H1 (cell line): ENCODE measurements at regions not wholly inside any gene's neighbourhood (a gene's known extent, or its start where the extent isn't known, plus 50 kb on each side); places are given as distances from the start of the nearest gene placed in this dataset.

Source experiments
- CTCF ChIA-PET: fragments of 300-600 bp; sonication (Branson Sonifier 250); formaldehyde crosslinking; loops from one replicate; lab custom pipeline; 2021; ENCODE audit not compliant: partially characterized antibody; lab: Charles Lee
- POLR2A ChIA-PET: fragments of 300-600 bp; sonication (Branson Sonifier 250); formaldehyde crosslinking; loops from one replicate; lab custom pipeline; 2021; ENCODE audit warnings: inconsistent platforms; ENCODE audit not compliant: partially characterized antibody; lab: Charles Lee
- DNase-seq, 2 experiments: peaks; one replicate each; pipeline versions ENCODE4 v3.0.0 to v3.0.0-alpha.2; 2010 to 2022; ENCODE audit warnings: low spot score in 2 of 2, low read depth in 1 of 2, mixed read lengths in 1 of 2
- FAIRE-seq: peaks from 2 replicates; lab custom pipeline; 2011; peaks lifted over from hg19 to GRCh38; lab: Jason Lieb, UNC
- H2AFZ ChIP-seq: 2 replicates; pipeline ENCODE4 v1.8.1; 2012; ENCODE audit warnings: low read length, inconsistent platforms
- H2AK5ac ChIP-seq: 2 replicates; pipeline ENCODE4 v1.6.1; 2013; ENCODE audit warnings: low read depth, low read length
- H2BK120ac ChIP-seq: replicated peaks from 2 replicates; pipeline ENCODE3; 2013; ENCODE audit warnings: low read depth, low read length, inconsistent platforms
- H2BK12ac ChIP-seq: 2 replicates; pipeline ENCODE4 v1.6.1; 2013; ENCODE audit warnings: low read depth, low read length
- H2BK15ac ChIP-seq: 2 replicates; pipeline ENCODE4 v1.6.1; 2013; ENCODE audit warnings: low read length
- H2BK20ac ChIP-seq: 2 replicates; pipeline ENCODE4 v1.6.1; 2013; ENCODE audit warnings: low read length
- H2BK5ac ChIP-seq: 2 replicates; pipeline ENCODE4 v1.6.1; 2013; ENCODE audit warnings: low read depth, low read length
- H3K14ac ChIP-seq: 2 replicates; pipeline ENCODE4 v1.6.1; 2013; ENCODE audit warnings: inconsistent platforms; ENCODE audit not compliant: insufficient read length
- H3K18ac ChIP-seq: 2 replicates; pipeline ENCODE4 v1.6.1; 2013; ENCODE audit warnings: low read length; ENCODE audit errors: extremely low read depth
- H3K23ac ChIP-seq: 2 replicates; pipeline ENCODE4 v1.6.1; 2013; ENCODE audit warnings: inconsistent platforms; ENCODE audit not compliant: insufficient read length
- H3K23me2 ChIP-seq: 2 replicates; pipeline ENCODE4 v1.6.1; 2013; ENCODE audit warnings: low read depth, low read length
- H3K27ac ChIP-seq: 2 replicates; pipeline ENCODE4 v1.6.1; 2011; ENCODE audit warnings: low read depth, low read length, inconsistent platforms
- H3K27me3 ChIP-seq, 4 experiments: replicated peaks in 1 of 4; 1 replicate in 1 of 4; 2 replicates in 3 of 4; pipeline versions ENCODE4 v1.6.1 to v1.8.1; 2011 to 2013; ENCODE audit warnings: low read length in 3 of 4, mild to moderate bottlenecking in 3 of 4, inconsistent platforms in 2 of 4, mixed read lengths in 2 of 4, moderate library complexity in 1 of 4; ENCODE audit not compliant: control insufficient read depth in 3 of 4, insufficient read depth in 3 of 4; ENCODE audit errors: extremely low read depth in 1 of 4
- H3K36me3 ChIP-seq, 4 experiments: 2 replicates each; pipeline versions ENCODE4 v1.6.1 to v1.8.1; 2011 to 2013; ENCODE audit warnings: mild to moderate bottlenecking in 4 of 4, low read length in 3 of 4, moderate library complexity in 2 of 4, control low read depth in 1 of 4, inconsistent platforms in 1 of 4; ENCODE audit not compliant: insufficient read depth in 4 of 4, control insufficient read depth in 2 of 4
- H3K4ac ChIP-seq: replicated peaks from 2 replicates; pipeline ENCODE3; 2013; ENCODE audit warnings: low read length, low read depth, mixed read lengths, inconsistent platforms; ENCODE audit not compliant: insufficient read length
- H3K4me1 ChIP-seq, 4 experiments: replicated peaks in 1 of 4; 1 replicate in 1 of 4; 2 replicates in 3 of 4; pipeline versions ENCODE4 v1.6.1 to v1.8.1; 2011 to 2013; ENCODE audit warnings: low read length in 3 of 4, inconsistent platforms in 2 of 4, mixed read lengths in 1 of 4; ENCODE audit not compliant: insufficient read depth in 4 of 4, control insufficient read depth in 3 of 4
- H3K4me2 ChIP-seq, 2 experiments: 2 replicates each; pipeline versions ENCODE4 v1.6.1 to v1.8.1; 2011 to 2013; ENCODE audit warnings: low read depth in 2 of 2, low read length in 2 of 2, control low read depth in 1 of 2, inconsistent platforms in 1 of 2, mild to moderate bottlenecking in 1 of 2; ENCODE audit not compliant: insufficient read depth in 1 of 2
- H3K4me3 ChIP-seq, 4 experiments: fragments of 200-600, 300-600 bp in 1 of 4; sonication (generic), shearing (Covaris generic), sonication (Bioruptor Twin) in 1 of 4; 2 replicates each; pipeline versions ENCODE4 v1.5.1 to v1.8.1; 2011 to 2016; ENCODE audit warnings: low read length in 4 of 4, low read depth in 3 of 4, control low read depth in 2 of 4, inconsistent platforms in 2 of 4, mild to moderate bottlenecking in 2 of 4, mixed read lengths in 1 of 4, moderate library complexity in 1 of 4; ENCODE audit not compliant: insufficient read depth in 2 of 4; ENCODE audit errors: extremely low read depth in 1 of 4
- H3K56ac ChIP-seq: replicated peaks from 2 replicates; pipeline ENCODE3; 2013; ENCODE audit warnings: low read depth, mild to moderate bottlenecking, mixed read lengths, low read length, inconsistent platforms; ENCODE audit not compliant: insufficient read length
- H3K79me1 ChIP-seq: 2 replicates; pipeline ENCODE4 v1.6.1; 2013; ENCODE audit warnings: low read depth, low read length, control low read depth
- H3K79me2 ChIP-seq, 2 experiments: 2 replicates each; pipeline versions ENCODE4 v1.6.1 to v1.8.1; 2012 to 2013; ENCODE audit warnings: low read length in 2 of 2, mild to moderate bottlenecking in 2 of 2, inconsistent platforms in 1 of 2; ENCODE audit not compliant: insufficient read depth in 2 of 2, control insufficient read depth in 1 of 2
- H3K9ac ChIP-seq, 4 experiments: replicated peaks in 1 of 4; 1 replicate in 1 of 4; 2 replicates in 3 of 4; pipeline versions ENCODE4 v1.6.1 to v1.8.1; 2011 to 2013; ENCODE audit warnings: low read depth in 3 of 4, low read length in 3 of 4, control low read depth in 2 of 4, mild to moderate bottlenecking in 2 of 4, moderate library complexity in 2 of 4, inconsistent platforms in 1 of 4; ENCODE audit errors: extremely low read depth in 1 of 4
- H3K9me3 ChIP-seq, 2 experiments: 2 replicates each; pipeline versions ENCODE4 v1.6.1 to v1.8.1; 2012 to 2013; ENCODE audit warnings: mild to moderate bottlenecking in 2 of 2, moderate library complexity in 2 of 2, control low read depth in 1 of 2, inconsistent platforms in 1 of 2, low read depth in 1 of 2, low read length in 1 of 2, mixed read lengths in 1 of 2; ENCODE audit not compliant: insufficient read depth in 2 of 2
- H4K20me1 ChIP-seq, 2 experiments: replicated peaks in 1 of 2; 2 replicates each; pipeline versions ENCODE3 to v1.8.1; 2011 to 2013; ENCODE audit warnings: inconsistent platforms in 2 of 2, low read length in 2 of 2, mild to moderate bottlenecking in 1 of 2; ENCODE audit not compliant: insufficient read depth in 2 of 2, control insufficient read depth in 1 of 2
- H4K5ac ChIP-seq: 2 replicates; pipeline ENCODE4 v1.6.1; 2013; ENCODE audit warnings: low read length, low read depth, mixed read lengths, inconsistent platforms; ENCODE audit not compliant: insufficient read length
- H4K8ac ChIP-seq: 2 replicates; pipeline ENCODE4 v1.8.0; 2013; ENCODE audit warnings: mild to moderate bottlenecking, moderate library complexity, low read length, inconsistent platforms; ENCODE audit not compliant: insufficient read depth; ENCODE audit errors: extremely low read depth
- H4K91ac ChIP-seq: replicated peaks from 2 replicates; pipeline ENCODE3; 2013; ENCODE audit warnings: low read length, mixed read lengths, inconsistent platforms; ENCODE audit not compliant: insufficient read length
- ATF2 ChIP-seq: IDR thresholded peaks from 2 replicates; pipeline ENCODE4 v1.6.1; 2012; ENCODE audit warnings: low read length, inconsistent platforms
- JUN ChIP-seq: IDR thresholded peaks from 2 replicates; pipeline ENCODE4 v1.6.1; 2011; ENCODE audit warnings: low read depth, mild to moderate bottlenecking, improper control_type of control experiment, low read length
- KDM4A ChIP-seq: IDR thresholded peaks from one replicate; pipeline ENCODE4 v1.7.1; 2012; ENCODE audit warnings: low read depth, mild to moderate bottlenecking, moderate library complexity, low read length, inconsistent platforms; ENCODE audit not compliant: severe bottlenecking
- RBBP5 ChIP-seq: IDR thresholded peaks from 2 replicates; pipeline ENCODE4 v1.7.1; 2012; ENCODE audit warnings: low read depth, mild to moderate bottlenecking, inconsistent platforms, low read length, moderate library complexity, borderline replicate concordance
- SP2 ChIP-seq: IDR thresholded peaks from 2 replicates; pipeline ENCODE4 v1.6.1; 2012; ENCODE audit warnings: mild to moderate bottlenecking, low read length, inconsistent platforms
- SRF ChIP-seq: IDR thresholded peaks from 2 replicates; pipeline ENCODE4 v1.6.1; 2011; ENCODE audit warnings: mild to moderate bottlenecking, low read depth, low read length, moderate library complexity
- WGBS, 2 experiments: shearing (Covaris generic) in 1 of 2; methylation state at CpG; one replicate each; pipeline versions ENCODE4 v1.1.6 to v1.1.7; 2013 to 2015; ENCODE audit warnings: low lambda C conversion rate in 2 of 2, mixed read lengths in 2 of 2, inconsistent platforms in 1 of 2, low coverage in 1 of 2, missing lambda C conversion rate in 1 of 2; ENCODE audit not compliant: insufficient replicate concordance in 2 of 2, insufficient coverage in 1 of 2, insufficient read length in 1 of 2; ENCODE audit errors: extremely low coverage in 1 of 2, missing lambda C conversion rate in 1 of 2; 5-methylcytosine and 5-hydroxymethylcytosine counted together

- no peak overlapping the region for H2BK15ac ChIP-seq
- no peak overlapping the region for H2AFZ ChIP-seq
- H3K23me2 ChIP-seq = no peaks in the 10 kb centered on the region
- H3K9ac ChIP-seq = no peak overlapping the region
- H3K27me3 ChIP-seq = no peaks in the 10 kb centered on the region
- no peak overlapping the region for H3K14ac ChIP-seq
- TF ChIP-seq RBBP5 = no peak
- no peak for TF ChIP-seq SP2
- TF ChIP-seq JUN = no peak
- no peak for TF ChIP-seq KDM4A
- no peak for TF ChIP-seq SRF
- TF ChIP-seq ATF2 = no peak
- H3K9me3 ChIP-seq = no peaks in the 10 kb centered on the region
- no peak overlapping the region for H4K8ac ChIP-seq
- no peaks in the 10 kb centered on the region for H4K20me1 ChIP-seq
- WGBS, 2 experiments = 92% methylated on average over 5 of the region's 5 CpGs; no CpG with 5 or more reads in 1 of the 2 experiments
- H3K18ac ChIP-seq = no peak overlapping the region
- H3K4me2 ChIP-seq = no peak overlapping the region
- no peaks in the 10 kb centered on the region; a peak in 1 of 7 replicates for H3K4me1 ChIP-seq
- H2BK5ac ChIP-seq = no peak overlapping the region
- no peak overlapping the region for H3K4me3 ChIP-seq
- ChIA-PET POLR2A (no interaction called here), CTCF (interaction anchor here (0.7 to 1.8 kb wide), 7 partner anchors 13 to 268 kb away, joined by 3 to 4 read pairs (median 3); no protein-coding TSS in a partner anchor)
- H4K5ac ChIP-seq = no peak overlapping the region
- H3K27ac ChIP-seq = no peak overlapping the region
- H2BK120ac ChIP-seq = no peak overlapping the region
- no peak for FAIRE-seq
- H3K79me1 ChIP-seq = no peaks in the 10 kb centered on the region
- H2BK12ac ChIP-seq = no peak overlapping the region
- no peak overlapping the region for H3K23ac ChIP-seq
- H2AK5ac ChIP-seq = no peak overlapping the region
- H3K4ac ChIP-seq = no peak overlapping the region
- no peaks in the 10 kb centered on the region for H3K79me2 ChIP-seq
- H3K36me3 ChIP-seq = no peaks in the 10 kb centered on the region
- DNase-seq = no peak
- no peak overlapping the region for H4K91ac ChIP-seq
- no peak overlapping the region for H2BK20ac ChIP-seq
- no peak overlapping the region for H3K56ac ChIP-seq
Observed at GRCh38 chr2:237161189-237161588, 75.5 kb downstream of the COPS8 start.
